NB4 (cell line): ENCODE measurements at regions not wholly inside any gene's neighbourhood (a gene's known extent, or its start where the extent isn't known, plus 50 kb on each side); places are given as distances from the start of the nearest gene placed in this dataset.

Experiments
- POLR2A ChIP-seq: IDR thresholded peaks from 2 replicates; pipeline ENCODE4 v1.6.1; 2011; ENCODE audit warnings: mild to moderate bottlenecking; ENCODE audit not compliant: insufficient read length; ENCODE audit errors: extremely low read depth
- TF ChIP-seq, protein P1 (sequence below): IDR thresholded peaks from one replicate; pipeline ENCODE4 v1.5.1; 2012; ENCODE audit warnings: low read depth, low read length

- TF ChIP-seq, protein P1, sequence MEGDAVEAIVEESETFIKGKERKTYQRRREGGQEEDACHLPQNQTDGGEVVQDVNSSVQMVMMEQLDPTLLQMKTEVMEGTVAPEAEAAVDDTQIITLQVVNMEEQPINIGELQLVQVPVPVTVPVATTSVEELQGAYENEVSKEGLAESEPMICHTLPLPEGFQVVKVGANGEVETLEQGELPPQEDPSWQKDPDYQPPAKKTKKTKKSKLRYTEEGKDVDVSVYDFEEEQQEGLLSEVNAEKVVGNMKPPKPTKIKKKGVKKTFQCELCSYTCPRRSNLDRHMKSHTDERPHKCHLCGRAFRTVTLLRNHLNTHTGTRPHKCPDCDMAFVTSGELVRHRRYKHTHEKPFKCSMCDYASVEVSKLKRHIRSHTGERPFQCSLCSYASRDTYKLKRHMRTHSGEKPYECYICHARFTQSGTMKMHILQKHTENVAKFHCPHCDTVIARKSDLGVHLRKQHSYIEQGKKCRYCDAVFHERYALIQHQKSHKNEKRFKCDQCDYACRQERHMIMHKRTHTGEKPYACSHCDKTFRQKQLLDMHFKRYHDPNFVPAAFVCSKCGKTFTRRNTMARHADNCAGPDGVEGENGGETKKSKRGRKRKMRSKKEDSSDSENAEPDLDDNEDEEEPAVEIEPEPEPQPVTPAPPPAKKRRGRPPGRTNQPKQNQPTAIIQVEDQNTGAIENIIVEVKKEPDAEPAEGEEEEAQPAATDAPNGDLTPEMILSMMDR, result no peak
- TF ChIP-seq POLR2A, result no peak
Observed at GRCh38 chr13:61916483-61916882, 500.8 kb upstream of the PCDH20 start.
